H9 (cell line): ENCODE measurements at regions not wholly inside any gene's neighbourhood (a gene's known extent, or its start where the extent isn't known, plus 50 kb on each side); places are given as distances from the start of the nearest gene placed in this dataset.

ENCODE experiments used
- DNase-seq: peaks from one replicate; pipeline ENCODE4 v3.0.0-alpha.2; 2017
- H2AFZ ChIP-seq: one replicate; pipeline ENCODE4 v1.6.1; 2013; ENCODE audit warnings: mild to moderate bottlenecking, low read length, control low read depth, moderate library complexity
- H2AK5ac ChIP-seq: 2 replicates; pipeline ENCODE4 v1.6.1; 2013; ENCODE audit warnings: low read length, control low read depth, mixed read lengths; ENCODE audit not compliant: insufficient read length
- H2BK120ac ChIP-seq: one replicate; pipeline ENCODE4 v1.6.1; 2013; ENCODE audit warnings: low read depth, mild to moderate bottlenecking, low read length, control low read depth, inconsistent platforms; ENCODE audit not compliant: poor library complexity, severe bottlenecking
- H2BK12ac ChIP-seq: 2 replicates; pipeline ENCODE4 v1.6.1; 2013; ENCODE audit warnings: low read length, control low read depth, mixed read lengths, low read depth; ENCODE audit not compliant: insufficient read length
- H2BK15ac ChIP-seq: 2 replicates; pipeline ENCODE4 v1.6.1; 2013; ENCODE audit warnings: low read depth, low read length, control low read depth
- H2BK20ac ChIP-seq: one replicate; pipeline ENCODE4 v1.6.1; 2013; ENCODE audit warnings: low read depth, mild to moderate bottlenecking, low read length, control low read depth, inconsistent platforms; ENCODE audit not compliant: poor library complexity, severe bottlenecking
- H2BK5ac ChIP-seq: 2 replicates; pipeline ENCODE4 v1.6.1; 2013; ENCODE audit warnings: low read length, control low read depth, mixed read lengths; ENCODE audit not compliant: insufficient read length
- H3K14ac ChIP-seq: 2 replicates; pipeline ENCODE4 v1.6.1; 2013; ENCODE audit warnings: low read length, control low read depth; ENCODE audit not compliant: insufficient read depth
- H3K18ac ChIP-seq: 2 replicates; pipeline ENCODE4 v1.6.1; 2013; ENCODE audit warnings: low read depth, mild to moderate bottlenecking, mixed read lengths, low read length, control low read depth; ENCODE audit not compliant: insufficient read length
- H3K23ac ChIP-seq: 2 replicates; pipeline ENCODE4 v1.6.1; 2013; ENCODE audit warnings: low read length, control low read depth, mixed read lengths, low read depth; ENCODE audit not compliant: insufficient read length
- H3K23me2 ChIP-seq: 2 replicates; pipeline ENCODE4 v1.6.1; 2013; ENCODE audit warnings: low read depth, mild to moderate bottlenecking, mixed read lengths, low read length, control low read depth; ENCODE audit not compliant: insufficient read length, poor library complexity, severe bottlenecking
- H3K27ac ChIP-seq: 2 replicates; pipeline ENCODE4 v1.5.1; 2013; ENCODE audit warnings: low read length, control low read depth, mixed read lengths, low read depth; ENCODE audit not compliant: insufficient read length
- H3K27me3 ChIP-seq: 2 replicates; pipeline ENCODE4 v1.6.1; 2013; ENCODE audit warnings: low read length, control low read depth, inconsistent platforms; ENCODE audit not compliant: insufficient read depth
- H3K4ac ChIP-seq: 2 replicates; pipeline ENCODE4 v1.6.1; 2013; ENCODE audit warnings: low read depth, mild to moderate bottlenecking, control low read depth, inconsistent platforms, low read length, moderate library complexity
- H3K4me1 ChIP-seq: 2 replicates; pipeline ENCODE4 v1.6.1; 2013; ENCODE audit warnings: low read length, control low read depth, inconsistent platforms; ENCODE audit not compliant: insufficient read depth
- H3K4me2 ChIP-seq: 2 replicates; pipeline ENCODE4 v1.6.1; 2013; ENCODE audit warnings: low read length, control low read depth, mixed read lengths; ENCODE audit not compliant: insufficient read length, insufficient read depth
- H3K56ac ChIP-seq: 2 replicates; pipeline ENCODE4 v1.6.1; 2013; ENCODE audit warnings: low read depth, mild to moderate bottlenecking, mixed read lengths, low read length, control low read depth; ENCODE audit not compliant: insufficient read length
- H3K79me1 ChIP-seq: 2 replicates; pipeline ENCODE4 v1.6.1; 2013; ENCODE audit warnings: low read depth, mild to moderate bottlenecking, moderate library complexity, low read length, control low read depth, inconsistent platforms; ENCODE audit not compliant: insufficient read depth, poor library complexity, severe bottlenecking
- H3K79me2 ChIP-seq: 2 replicates; pipeline ENCODE4 v1.6.1; 2013; ENCODE audit warnings: low read length, control low read depth, inconsistent platforms; ENCODE audit not compliant: insufficient read depth
- H3K9ac ChIP-seq: 2 replicates; pipeline ENCODE4 v1.6.1; 2013; ENCODE audit warnings: low read length, control low read depth, mixed read lengths; ENCODE audit not compliant: insufficient read length; ENCODE audit errors: extremely low read depth
- H3K9me3 ChIP-seq: one replicate; pipeline ENCODE4 v1.6.1; 2013; ENCODE audit warnings: low read depth, low read length, inconsistent platforms; ENCODE audit not compliant: control insufficient read depth
- H3T11ph ChIP-seq: one replicate; pipeline ENCODE4 v1.6.1; 2013; ENCODE audit warnings: mild to moderate bottlenecking, low read length, control low read depth, inconsistent platforms
- H4K20me1 ChIP-seq: one replicate; pipeline ENCODE4 v1.6.1; 2013; ENCODE audit not compliant: control insufficient read depth, insufficient read length, insufficient read depth
- H4K5ac ChIP-seq: 2 replicates; pipeline ENCODE4 v1.6.1; 2013; ENCODE audit warnings: low read depth, mild to moderate bottlenecking, mixed read lengths, low read length, control low read depth; ENCODE audit not compliant: insufficient read length
- H4K8ac ChIP-seq: replicated peaks from 2 replicates; pipeline ENCODE4 v1.6.1; 2013; ENCODE audit warnings: low read length, control low read depth, mixed read lengths, low read depth; ENCODE audit not compliant: insufficient read length
- H4K91ac ChIP-seq: 2 replicates; pipeline ENCODE4 v1.6.1; 2013; ENCODE audit warnings: low read depth, mild to moderate bottlenecking, moderate library complexity, mixed read lengths, low read length, control low read depth; ENCODE audit not compliant: insufficient read length
- H3K27ac Mint-ChIP-seq, 3 experiments: 2 replicates in 2 of 3; 3 replicates in 1 of 3; pipeline ENCODE4 v1.8.0; 2020 to 2021; ENCODE audit warnings: mixed read lengths in 3 of 3, mild to moderate bottlenecking in 1 of 3, moderate library complexity in 1 of 3
- H3K27me3 Mint-ChIP-seq: 2 replicates; pipeline ENCODE4 v1.8.0; 2021; ENCODE audit warnings: low read depth, mild to moderate bottlenecking, moderate library complexity, mixed read lengths
- H3K36me3 Mint-ChIP-seq, 3 experiments: 2 replicates in 2 of 3; 3 replicates in 1 of 3; pipeline ENCODE4 v1.8.0; 2020 to 2021; ENCODE audit warnings: low read depth in 3 of 3, mixed read lengths in 3 of 3; ENCODE audit not compliant: insufficient read depth in 1 of 3
- H3K4me1 Mint-ChIP-seq, 2 experiments: 2 replicates each; pipeline ENCODE4 v1.8.0; 2020; ENCODE audit warnings: mixed read lengths in 2 of 2
- H3K4me3 Mint-ChIP-seq, 2 experiments: 2 replicates in 1 of 2; 3 replicates in 1 of 2; pipeline ENCODE4 v1.8.0; 2020 to 2021; ENCODE audit warnings: mild to moderate bottlenecking in 2 of 2, mixed read lengths in 2 of 2, moderate library complexity in 1 of 2
- H3K9me3 Mint-ChIP-seq, 2 experiments: 2 replicates in 1 of 2; 3 replicates in 1 of 2; pipeline ENCODE4 v1.8.0; 2020; ENCODE audit warnings: mild to moderate bottlenecking in 2 of 2, mixed read lengths in 2 of 2, moderate library complexity in 1 of 2
- WGBS: extraction: QIAGEN DNeasy Blood & Tissue Kit; methylation state at CpG from one replicate; pipeline ENCODE4 v1.1.7; 2013; ENCODE audit warnings: missing lambda C conversion rate, low lambda C conversion rate, mixed read lengths; ENCODE audit not compliant: insufficient read length; ENCODE audit errors: extremely low coverage; 5-methylcytosine and 5-hydroxymethylcytosine counted together
- TF ChIP-seq, protein P1 (sequence below): fragments of 200-600 bp; sonication (generic); conservative IDR thresholded peaks from 3 replicates; pipeline ENCODE4 v1.8.0; 2021; ENCODE audit warnings: antibody characterized with exemption, mild to moderate bottlenecking

GRCh38 chr5:34544403-34544802 is 111.7 kb upstream of the RAI14 start:
- no CpG with 5 or more reads among the region's 1 CpG for WGBS
- Histone ChIP-seq H3K56ac (no peak overlapping the region), H3K23ac (no peak overlapping the region), H3K9me3 (peaks cover 39% of the 10 kb centered on the region), H3K27me3 (no peaks in the 10 kb centered on the region), H2AFZ (no peak overlapping the region), H3K9ac (no peak overlapping the region), H3K4me2 (no peak overlapping the region), H4K91ac (no peak overlapping the region), H3T11ph (no peak overlapping the region), H3K23me2 (no peaks in the 10 kb centered on the region), H4K20me1 (no peaks in the 10 kb centered on the region), H2BK5ac (no peak overlapping the region), H3K4ac (no peak overlapping the region), H2BK15ac (no peak overlapping the region), H3K79me2 (no peaks in the 10 kb centered on the region), H2BK120ac (no peak overlapping the region), H2BK20ac (no peak overlapping the region), H3K4me1 (peaks cover 7% of the 10 kb centered on the region; the same call in 1 of the 2 replicates), H3K14ac (no peak overlapping the region), H3K79me1 (no peaks in the 10 kb centered on the region), H3K27ac (no peak overlapping the region), H3K18ac (no peak overlapping the region), H4K5ac (no peak overlapping the region), H2AK5ac (no peak overlapping the region), H4K8ac (no peak overlapping the region), H2BK12ac (no peak overlapping the region)
- peaks cover 2% of the 10 kb centered on the region; the same call in 1 of the 2 replicates for H3K27me3 Mint-ChIP-seq
- DNase-seq: no peak
- peak overlapping the region in 1 of 3 experiments; percentile 10; a peak in 1 of 7 replicates for H3K27ac Mint-ChIP-seq
- H3K4me1 Mint-ChIP-seq: peaks cover 40 to 48% of the 10 kb centered on the region in 2 experiments
- TF ChIP-seq, protein P1, sequence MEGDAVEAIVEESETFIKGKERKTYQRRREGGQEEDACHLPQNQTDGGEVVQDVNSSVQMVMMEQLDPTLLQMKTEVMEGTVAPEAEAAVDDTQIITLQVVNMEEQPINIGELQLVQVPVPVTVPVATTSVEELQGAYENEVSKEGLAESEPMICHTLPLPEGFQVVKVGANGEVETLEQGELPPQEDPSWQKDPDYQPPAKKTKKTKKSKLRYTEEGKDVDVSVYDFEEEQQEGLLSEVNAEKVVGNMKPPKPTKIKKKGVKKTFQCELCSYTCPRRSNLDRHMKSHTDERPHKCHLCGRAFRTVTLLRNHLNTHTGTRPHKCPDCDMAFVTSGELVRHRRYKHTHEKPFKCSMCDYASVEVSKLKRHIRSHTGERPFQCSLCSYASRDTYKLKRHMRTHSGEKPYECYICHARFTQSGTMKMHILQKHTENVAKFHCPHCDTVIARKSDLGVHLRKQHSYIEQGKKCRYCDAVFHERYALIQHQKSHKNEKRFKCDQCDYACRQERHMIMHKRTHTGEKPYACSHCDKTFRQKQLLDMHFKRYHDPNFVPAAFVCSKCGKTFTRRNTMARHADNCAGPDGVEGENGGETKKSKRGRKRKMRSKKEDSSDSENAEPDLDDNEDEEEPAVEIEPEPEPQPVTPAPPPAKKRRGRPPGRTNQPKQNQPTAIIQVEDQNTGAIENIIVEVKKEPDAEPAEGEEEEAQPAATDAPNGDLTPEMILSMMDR: no peak
- no peak overlapping the region for H3K4me3 Mint-ChIP-seq
- H3K9me3 Mint-ChIP-seq: peaks cover 60 to 66% of the 10 kb centered on the region in 2 experiments
- peaks cover 45 to 66% (median 49%) of the 10 kb centered on the region in 3 experiments for H3K36me3 Mint-ChIP-seq
